Putamen (tissue), 1 donor: ENCODE measurements at regions not wholly inside any gene's neighbourhood (a gene's known extent, or its start where the extent isn't known, plus 50 kb on each side); places are given as distances from the start of the nearest gene placed in this dataset.

ENCODE experiments used
- DNase-seq: peaks from one replicate; pipeline ENCODE4 v3.0.0-alpha.2; 2016; ENCODE audit warnings: low spot score

DNA sequence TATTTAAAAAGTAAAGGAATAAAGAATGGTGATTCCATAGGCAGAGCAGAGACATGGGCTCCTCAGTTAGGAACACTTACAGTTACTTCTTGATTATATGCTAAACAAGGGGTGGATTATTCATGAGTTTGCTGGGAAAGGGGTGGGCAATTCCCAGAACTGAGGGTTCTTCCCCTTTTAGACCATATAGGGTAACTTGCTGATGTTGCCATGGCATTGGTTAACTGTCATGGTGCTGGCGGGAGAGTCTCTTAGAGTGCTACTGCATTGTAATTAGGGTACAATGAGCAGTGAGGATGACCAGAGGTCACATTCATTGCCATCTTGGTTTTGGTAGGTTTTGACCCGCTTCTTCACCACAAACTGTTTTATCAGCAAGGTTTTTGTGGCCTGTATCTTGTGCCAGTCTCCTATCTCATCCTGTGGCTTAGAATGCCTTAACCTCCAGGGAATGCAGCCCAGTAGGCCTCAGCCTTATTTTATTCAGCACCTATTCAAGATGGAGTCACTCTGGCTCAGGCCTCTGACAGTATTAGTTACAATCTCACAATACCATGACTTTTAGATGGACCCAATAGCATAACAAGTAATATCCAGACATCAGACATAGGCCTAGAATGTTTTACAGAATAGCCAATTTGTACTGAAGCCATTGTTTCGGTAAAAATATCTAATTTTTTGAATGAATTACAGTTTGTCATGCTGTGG is 106.8 kb downstream of the ZBTB18 start:
- DNase-seq, result no peak

GRCh38 chr1:244159646-244160045 is 108.6 kb downstream of the ZBTB18 start:
- DNase-seq, result no peak

DNA sequence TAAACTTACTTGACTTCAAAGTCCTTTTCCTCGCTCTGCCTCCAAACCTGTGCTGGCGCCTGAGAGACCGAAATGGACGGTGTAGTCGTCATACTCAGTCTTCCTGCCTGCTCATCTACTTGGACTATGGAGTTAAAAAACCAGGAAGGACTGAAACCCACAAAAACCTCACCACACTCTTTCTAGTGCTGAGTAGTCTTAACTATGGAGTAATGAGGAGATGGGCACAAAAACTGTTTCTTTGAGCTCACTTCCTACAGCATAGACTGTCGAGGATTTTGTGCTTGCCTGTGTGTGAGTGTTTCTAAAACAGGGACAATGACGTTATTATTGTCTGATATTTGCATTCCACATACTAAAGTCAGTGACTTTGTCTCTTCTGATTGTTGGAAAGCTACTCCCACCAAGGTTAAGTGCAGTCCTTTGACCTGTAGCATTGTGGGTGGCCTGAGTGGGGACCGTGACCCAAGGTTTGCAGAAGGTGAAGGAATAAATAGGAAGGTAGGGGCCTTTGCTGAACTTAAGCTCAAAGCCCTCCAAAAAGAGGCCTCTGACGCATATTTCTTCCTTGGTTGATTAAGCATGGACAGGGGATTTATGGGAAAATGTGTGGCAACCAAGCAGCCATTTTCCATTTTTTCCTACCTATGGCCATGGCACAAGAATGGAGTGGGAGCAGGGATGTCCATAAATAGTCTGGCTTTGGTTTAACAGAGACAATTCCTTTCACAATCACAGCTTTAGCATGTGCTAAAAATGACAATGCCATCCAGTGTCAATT is 109.6 kb downstream of the ZBTB18 start:
- no peak for DNase-seq

DNA sequence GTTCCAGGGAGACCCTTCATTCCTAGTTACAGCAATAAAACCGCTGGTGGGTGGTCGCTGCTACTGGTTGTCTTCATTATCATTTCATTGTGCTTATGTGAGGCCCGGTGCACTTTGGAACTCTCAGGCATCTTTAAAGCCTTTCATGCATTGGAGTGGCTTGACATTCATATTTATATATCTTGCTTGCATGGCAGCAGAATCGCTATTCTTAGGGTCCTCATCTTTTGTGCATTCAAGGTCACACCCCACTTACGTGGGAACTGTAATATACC is 110.1 kb downstream of the ZBTB18 start:
- no peak for DNase-seq

DNA sequence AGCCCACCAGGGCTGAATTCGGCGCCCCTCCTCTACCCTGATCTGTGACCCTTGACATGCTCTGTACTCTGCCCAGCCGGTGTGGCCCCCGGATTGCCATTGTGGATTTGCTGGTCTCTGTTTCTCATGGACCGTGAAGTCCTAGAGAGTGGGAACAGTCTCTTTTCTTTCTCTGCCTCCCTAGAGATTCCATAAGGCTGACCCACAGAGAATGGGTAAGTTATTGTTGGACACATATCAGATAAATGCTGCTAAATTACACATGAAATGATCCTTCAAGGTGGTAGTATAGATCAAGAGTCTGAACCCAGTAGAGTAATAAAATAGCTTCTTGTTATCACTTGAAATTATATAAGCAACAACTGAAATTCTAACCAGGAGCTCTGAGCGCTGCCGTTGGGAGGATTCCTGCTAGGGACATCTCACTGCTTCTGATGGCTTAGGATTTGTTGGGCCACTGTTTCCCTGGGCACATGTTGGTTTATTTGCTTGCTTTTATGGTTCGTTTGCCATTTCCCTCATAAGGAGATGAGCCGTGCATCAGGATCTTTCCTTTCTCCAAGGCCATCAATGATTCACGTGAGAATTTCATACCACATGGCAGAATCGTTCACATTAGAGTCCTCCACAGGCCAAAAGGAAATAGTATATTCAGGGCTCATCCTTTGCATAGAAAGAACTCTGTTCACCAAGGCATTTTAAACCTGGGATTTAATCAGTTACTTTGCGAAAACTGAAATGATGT is 111.9 kb downstream of the ZBTB18 start:
- no peak for DNase-seq

- DNase-seq, result no peak
Measured at GRCh38 chr1:244163861-244164510, 112.9 kb downstream of the ZBTB18 start.

- no peak for DNase-seq
Measured at GRCh38 chr1:244164511-244164890, 113.4 kb downstream of the ZBTB18 start.

GRCh38 chr1:244165021-244165420 is 113.9 kb downstream of the ZBTB18 start:
- no peak for DNase-seq

DNA sequence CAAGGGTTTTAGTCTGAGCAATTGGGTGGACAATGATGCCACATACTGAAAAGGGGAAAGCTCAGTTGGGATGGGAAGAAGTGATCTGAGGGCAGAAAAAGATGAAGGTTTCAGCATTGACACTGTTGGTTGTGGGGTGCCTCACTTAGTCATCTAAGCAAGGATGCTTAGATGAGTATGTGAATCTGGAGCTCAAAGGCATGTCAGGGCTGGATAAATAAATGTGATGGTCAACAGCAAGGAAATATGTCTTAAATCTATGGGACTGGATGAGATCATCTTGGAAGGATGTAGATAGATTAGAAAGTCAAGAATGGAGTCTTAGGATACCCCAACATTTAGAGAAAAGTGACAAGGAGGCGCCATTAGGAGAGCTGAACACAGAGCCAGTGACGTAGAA is 114.6 kb downstream of the ZBTB18 start:
- DNase-seq, result no peak

GRCh38 chr1:244171241-244171985 is 120.3 kb downstream of the ZBTB18 start:
- peak; percentile 49 for DNase-seq

DNA sequence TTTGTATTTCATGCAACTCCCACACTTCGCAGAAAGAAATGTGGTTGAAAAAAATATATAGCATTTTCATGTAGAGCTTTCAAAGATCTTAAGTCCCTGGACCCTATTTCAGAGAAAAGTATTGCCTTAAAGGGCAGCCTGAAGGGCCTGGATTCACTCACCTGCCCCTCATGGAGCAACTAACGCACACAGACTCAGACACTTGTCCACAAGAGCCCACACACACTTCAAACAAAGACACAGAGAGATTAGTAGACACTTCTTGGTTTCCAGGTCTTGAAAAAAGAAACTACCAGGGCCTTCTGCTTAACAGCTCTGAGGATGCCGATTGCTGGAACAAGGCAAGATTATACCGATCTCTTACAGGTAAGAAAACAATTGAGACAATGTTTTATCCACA is 122.2 kb downstream of the ZBTB18 start:
- no peak for DNase-seq

- DNase-seq, result no peak
Measured at GRCh38 chr1:244173769-244174168, 122.7 kb downstream of the ZBTB18 start.

DNA sequence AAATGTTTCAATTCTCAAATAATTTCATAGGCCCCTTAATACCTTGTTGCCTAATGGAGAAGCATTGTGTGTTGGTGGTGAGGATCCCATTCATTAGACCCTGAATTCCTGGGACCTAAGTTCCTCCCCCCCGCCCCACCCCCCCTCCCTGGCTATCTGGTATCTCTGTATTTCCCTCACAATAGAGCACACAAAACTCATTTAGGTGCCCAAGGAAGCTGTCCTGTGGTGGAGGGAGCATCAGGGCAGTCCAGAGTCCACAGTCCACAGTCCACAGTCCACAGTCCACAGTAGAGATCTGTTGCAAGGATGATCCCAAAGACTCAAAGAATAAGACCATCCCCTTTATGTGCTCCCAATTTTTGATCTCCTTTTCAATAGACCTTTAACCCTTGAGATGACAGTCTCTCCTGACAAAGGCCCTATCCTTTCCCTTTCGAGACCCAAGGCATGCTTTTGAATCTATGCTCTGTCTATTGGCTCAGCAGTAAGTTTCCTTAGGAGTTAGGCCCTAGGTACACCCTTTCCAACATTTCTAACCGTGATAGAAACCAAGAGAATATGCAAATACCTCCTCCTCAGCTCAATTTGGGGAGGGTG is 123.9 kb downstream of the ZBTB18 start:
- no peak for DNase-seq

- no peak for DNase-seq
Measured at GRCh38 chr1:244176201-244176600, 125.1 kb downstream of the ZBTB18 start.

GRCh38 chr1:244180256-244180655 is 129.2 kb downstream of the ZBTB18 start:
- DNase-seq, result no peak

DNA sequence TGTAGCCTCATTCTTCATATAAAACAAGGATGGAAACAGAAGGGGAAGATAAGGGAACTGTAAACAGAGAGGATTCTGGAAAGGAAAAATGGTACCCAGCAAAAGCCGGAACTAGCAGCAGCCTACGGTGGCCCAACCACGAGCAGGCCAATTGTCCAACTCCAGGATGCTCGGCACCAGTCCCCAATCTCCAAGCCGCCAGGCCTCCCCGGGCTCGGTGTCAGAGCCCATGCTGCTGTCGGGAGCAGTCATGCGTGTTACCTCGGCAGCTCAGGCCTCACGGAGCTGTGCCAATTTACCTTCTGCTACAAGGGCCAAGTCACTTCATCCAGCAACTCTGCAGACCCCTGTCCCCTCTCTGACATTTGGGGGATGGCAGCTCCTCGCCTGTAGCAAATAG is 130.8 kb downstream of the ZBTB18 start:
- no peak for DNase-seq

- DNase-seq, result no peak
Measured at GRCh38 chr1:244183037-244183436, 132.0 kb downstream of the ZBTB18 start.

- no peak for DNase-seq
Measured at GRCh38 chr1:244186372-244186771, 135.3 kb downstream of the ZBTB18 start.

GRCh38 chr1:244187310-244187709 is 136.2 kb downstream of the ZBTB18 start:
- DNase-seq, result peak; percentile 26

DNA sequence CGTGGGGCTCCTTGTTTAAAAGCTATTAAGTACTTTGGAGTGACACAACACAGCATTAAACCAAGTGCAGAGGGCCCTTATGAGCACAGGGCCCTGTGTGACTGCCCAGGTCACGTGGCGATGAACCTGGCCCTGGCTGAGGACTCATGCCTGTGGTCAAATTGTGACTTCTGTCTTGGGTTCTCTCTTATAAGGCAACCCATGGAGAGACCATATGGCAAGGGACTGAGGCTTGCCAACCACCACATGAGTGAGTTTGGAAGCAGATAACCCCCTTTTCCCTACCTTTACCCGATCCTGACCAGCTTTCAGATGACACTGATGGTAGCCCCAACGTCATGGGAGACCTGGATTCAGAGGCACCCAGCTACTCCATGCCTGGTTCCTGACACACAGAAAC is 140.5 kb downstream of the ZBTB18 start:
- DNase-seq, result no peak

GRCh38 chr1:244192325-244192724 is 141.2 kb downstream of the ZBTB18 start:
- no peak for DNase-seq
